Sigmoid colon (tissue), 4 donors: ENCODE measurements at regions not wholly inside any gene's neighbourhood (a gene's known extent, or its start where the extent isn't known, plus 50 kb on each side); places are given as distances from the start of the nearest gene placed in this dataset.

Source experiments
- POLR2A ChIP-seq, 2 donors: fragments of 450-650 bp; IDR thresholded peaks; one replicate each; pipeline ENCODE4 v1.6.1; 2016; ENCODE audit warnings: antibody characterized with exemption in 2 of 2, mild to moderate bottlenecking in 2 of 2, moderate library complexity in 2 of 2
- POLR2AphosphoS5 ChIP-seq, 4 donors: sonication (generic); formaldehyde crosslinking; IDR thresholded peaks; one replicate each; pipeline ENCODE4 v1.6.1; 2017; ENCODE audit warnings: antibody characterized with exemption in 4 of 4
- TF ChIP-seq, protein P1 (sequence below), 4 experiments: fragments of 450-650 bp in 3 of 4; fragments of 200-600 bp in 1 of 4; IDR thresholded peaks; one replicate each; pipeline ENCODE4 v1.5.1; 2016 to 2019; ENCODE audit warnings: antibody characterized with exemption in 4 of 4, mild to moderate bottlenecking in 3 of 4, moderate library complexity in 2 of 4

DNA sequence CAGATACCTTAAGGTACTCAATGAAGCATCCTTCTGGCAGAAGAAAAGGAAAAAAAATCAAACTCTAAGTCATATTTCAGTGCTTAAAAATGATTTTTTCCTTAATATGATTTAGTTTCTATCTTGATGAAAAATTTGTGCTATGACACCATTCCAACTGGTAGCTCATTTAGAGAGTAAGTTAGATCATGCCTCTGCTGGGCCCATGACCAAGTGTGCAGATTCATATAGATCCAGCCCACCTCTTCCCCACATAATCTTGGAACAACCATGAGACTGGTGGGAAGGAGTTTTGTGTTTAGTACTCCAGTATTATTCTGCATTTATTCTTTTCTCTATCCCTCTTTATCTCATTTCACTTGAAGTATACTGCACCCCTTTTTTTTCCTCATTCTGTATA, 908.3 kb downstream of the KCNMA1 start:
- TF ChIP-seq, protein P1, sequence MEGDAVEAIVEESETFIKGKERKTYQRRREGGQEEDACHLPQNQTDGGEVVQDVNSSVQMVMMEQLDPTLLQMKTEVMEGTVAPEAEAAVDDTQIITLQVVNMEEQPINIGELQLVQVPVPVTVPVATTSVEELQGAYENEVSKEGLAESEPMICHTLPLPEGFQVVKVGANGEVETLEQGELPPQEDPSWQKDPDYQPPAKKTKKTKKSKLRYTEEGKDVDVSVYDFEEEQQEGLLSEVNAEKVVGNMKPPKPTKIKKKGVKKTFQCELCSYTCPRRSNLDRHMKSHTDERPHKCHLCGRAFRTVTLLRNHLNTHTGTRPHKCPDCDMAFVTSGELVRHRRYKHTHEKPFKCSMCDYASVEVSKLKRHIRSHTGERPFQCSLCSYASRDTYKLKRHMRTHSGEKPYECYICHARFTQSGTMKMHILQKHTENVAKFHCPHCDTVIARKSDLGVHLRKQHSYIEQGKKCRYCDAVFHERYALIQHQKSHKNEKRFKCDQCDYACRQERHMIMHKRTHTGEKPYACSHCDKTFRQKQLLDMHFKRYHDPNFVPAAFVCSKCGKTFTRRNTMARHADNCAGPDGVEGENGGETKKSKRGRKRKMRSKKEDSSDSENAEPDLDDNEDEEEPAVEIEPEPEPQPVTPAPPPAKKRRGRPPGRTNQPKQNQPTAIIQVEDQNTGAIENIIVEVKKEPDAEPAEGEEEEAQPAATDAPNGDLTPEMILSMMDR (IDR thresholded peaks at IDR 0.05) = no peak
- TF ChIP-seq POLR2A (IDR thresholded peaks at IDR 0.05) (no peak), POLR2AphosphoS5 (IDR thresholded peaks at IDR 0.05) (no peak)
